ENCODE measurements at regions not wholly inside any gene's neighbourhood (a gene's known extent, or its start where the extent isn't known, plus 50 kb on each side); places are given as distances from the start of the nearest gene placed in this dataset.

DNA sequence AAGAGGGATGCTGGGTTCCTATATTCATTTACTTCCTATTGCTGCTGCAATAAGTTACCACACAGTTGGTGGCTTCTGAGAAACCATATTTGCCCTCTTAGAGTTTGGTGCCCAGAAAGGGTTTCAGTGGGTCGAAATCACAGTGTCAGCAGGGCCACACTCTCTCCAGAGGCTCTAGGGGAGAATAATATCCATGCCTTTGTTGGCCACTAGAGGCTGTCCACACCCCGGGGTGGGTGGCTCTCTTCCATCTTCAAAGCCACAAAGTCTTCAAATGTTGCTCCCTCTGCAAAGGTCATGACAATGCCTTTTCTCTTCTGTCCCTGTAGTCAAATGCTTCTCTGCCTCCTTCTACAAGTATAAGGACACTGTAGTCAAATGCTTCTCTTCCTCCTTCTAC, 989.4 kb downstream of the CCSER2 start:
- intact Hi-C loops (cut with micrococcal nuclease) = no loop called here
- H3K9me3 ChIP-seq (replicated peaks; ENCODE audit: control insufficient read depth, insufficient read depth, low read depth, low read length) = no peaks in the 10 kb centered on the region; the same call in 1 of the 2 replicates
- no peaks in the 10 kb centered on the region for H3K79me2 ChIP-seq (ENCODE audit: control insufficient read depth, insufficient read depth, low read length)
- no peaks in the 10 kb centered on the region for H3K27me3 ChIP-seq (ENCODE audit: control insufficient read depth in 2 of 2, insufficient read depth in 2 of 2, low read length in 2 of 2)
- TF ChIP-seq NFYB (IDR thresholded peaks at IDR 0.05; ENCODE audit: extremely low read depth, insufficient read length) = no peak
- TF ChIP-seq ATF7 (IDR thresholded peaks at IDR 0.05) = no peak
- no peak for TF ChIP-seq U2AF2 (optimal IDR thresholded peaks at IDR 0.05; ENCODE audit: low read depth, low read length)
- no peak for TF ChIP-seq SMARCE1 (IDR thresholded peaks at IDR 0.05)
- TF ChIP-seq CTBP1 (IDR thresholded peaks at IDR 0.05; ENCODE audit: borderline replicate concordance) = no peak
- no peak for TF ChIP-seq GTF2A2 (tag; IDR thresholded peaks at IDR 0.05)
- no peak for TF ChIP-seq JUND (IDR thresholded peaks at IDR 0.05; ENCODE audit: borderline replicate concordance, low read depth, low read length)
- TF ChIP-seq JUND (tag; IDR thresholded peaks at IDR 0.05; ENCODE audit: borderline replicate concordance, low read depth, low read length) = no peak
- TF ChIP-seq BCL6 (CRISPR knock-in tag; IDR thresholded peaks at IDR 0.05) = no peak
- TF ChIP-seq ZNF224 (CRISPR knock-in tag; IDR thresholded peaks at IDR 0.05) = no peak
- TF ChIP-seq PHF20 (IDR thresholded peaks at IDR 0.05; ENCODE audit: partially characterized antibody) = no peak
- no peak for TF ChIP-seq MITF (IDR thresholded peaks at IDR 0.05)
- H3K9ac ChIP-seq (ENCODE audit: insufficient read depth in 1 of 2, low read depth in 2 of 2, low read length in 2 of 2) = no peak overlapping the region
- no peak for FAIRE-seq
- no peaks in the 10 kb centered on the region for H3K36me3 ChIP-seq (ENCODE audit: control insufficient read depth, insufficient read depth, low read length)
- in situ Hi-C loops (cut with MboI) = no loop called here
- H4K20me1 ChIP-seq (replicated peaks; ENCODE audit: control insufficient read depth, insufficient read depth, low read length) = no peaks in the 10 kb centered on the region
- no peak overlapping the region for H3K27ac ChIP-seq (ENCODE audit: extremely low read depth, low read depth, low read length)
- no peaks in the 10 kb centered on the region for H3K4me1 ChIP-seq (replicated peaks in 1 of 2; ENCODE audit: control insufficient read depth in 2 of 2, insufficient read depth in 2 of 2, low read length in 2 of 2)
- ChIA-PET CTCF (ENCODE audit: low intra/inter-chr PET ratio) (no interaction called here), POLR2A (no interaction called here)
- H3K4me3 ChIP-seq = no peak overlapping the region
- peak in 1 of 4 experiments; percentile 2 for DNase-seq (ENCODE audit: extremely low read depth in 1 of 4, low spot score in 3 of 4)
- 4% methylated on average over 2 of the region's 2 CpGs for WGBS (ENCODE audit: insufficient coverage, low coverage, missing lambda C conversion rate)
- H2AFZ ChIP-seq (ENCODE audit: low read depth, low read length) = no peak overlapping the region
- no peak overlapping the region for H3K4me2 ChIP-seq (ENCODE audit: insufficient read depth, low read length)
- no peak for ATAC-seq
- no TSS peak for BruUV-seq (replicated peaks)
- H3K9me1 ChIP-seq (ENCODE audit: control insufficient read depth, insufficient read depth, low read length) = no peaks in the 10 kb centered on the region

Measured in K562 (cell line).